ENCODE measurements at regions not wholly inside any gene's neighbourhood (a gene's known extent, or its start where the extent isn't known, plus 50 kb on each side); places are given as distances from the start of the nearest gene placed in this dataset.

GRCh38 chr5:56684159-56684558 is 131.2 kb upstream of the MAP3K1 start:
- no peak for TF ChIP-seq CTCF (IDR thresholded peaks at IDR 0.05)
- no peak for TF ChIP-seq POLR2A (IDR thresholded peaks at IDR 0.05)
- TF ChIP-seq POLR2AphosphoS5 (IDR thresholded peaks at IDR 0.05) = no peak

All from suprapubic skin (tissue), 4 donors.